ENCODE measurements at regions not wholly inside any gene's neighbourhood (a gene's known extent, or its start where the extent isn't known, plus 50 kb on each side); places are given as distances from the start of the nearest gene placed in this dataset.
A peak's percentile ranks its signal among the peaks of the same experiment; 100 is the strongest.

GRCh38 chr4:159594576-159594975 is 491.7 kb downstream of the RAPGEF2 start:
- no peak for TF ChIP-seq CTCF (IDR thresholded peaks at IDR 0.05)

GRCh38 chr4:159598602-159599001 is 495.7 kb downstream of the RAPGEF2 start:
- no peak for TF ChIP-seq CTCF (IDR thresholded peaks at IDR 0.05)

- TF ChIP-seq CTCF (IDR thresholded peaks at IDR 0.05), result no peak
Measured at GRCh38 chr4:159600061-159600460, 497.2 kb downstream of the RAPGEF2 start.

- no peak for TF ChIP-seq CTCF (IDR thresholded peaks at IDR 0.05)
Measured at GRCh38 chr4:159604781-159605180, 501.9 kb downstream of the RAPGEF2 start.

- TF ChIP-seq CTCF (IDR thresholded peaks at IDR 0.05), result no peak
Measured at GRCh38 chr4:159606835-159607234, 504.0 kb downstream of the RAPGEF2 start.

- TF ChIP-seq CTCF (IDR thresholded peaks at IDR 0.05), result no peak
Measured at GRCh38 chr4:159607809-159608208, 504.9 kb downstream of the RAPGEF2 start.

- TF ChIP-seq CTCF (IDR thresholded peaks at IDR 0.05), result peak; percentile 32; the same call in 1 of the 2 replicates
Measured at GRCh38 chr4:159608436-159608835, 505.6 kb downstream of the RAPGEF2 start.

GRCh38 chr4:159632031-159632430 is 529.2 kb downstream of the RAPGEF2 start:
- TF ChIP-seq CTCF (IDR thresholded peaks at IDR 0.05), result no peak
